Suprapubic skin (tissue), 4 donors: ENCODE measurements at regions not wholly inside any gene's neighbourhood (a gene's known extent, or its start where the extent isn't known, plus 50 kb on each side); places are given as distances from the start of the nearest gene placed in this dataset.

Experiments used
- DNase-seq, 2 donors: peaks; one replicate each; pipeline ENCODE4 v3.0.0-alpha.2; 2019; ENCODE audit warnings: low spot score in 2 of 2
- H3K27ac ChIP-seq: fragments of 200-600 bp; sonication (generic); one replicate; pipeline ENCODE4 v1.5.1; 2019
- H3K27me3 ChIP-seq: fragments of 200-600 bp; sonication (generic); one replicate; pipeline ENCODE4 v1.5.1; 2019
- H3K36me3 ChIP-seq: fragments of 200-600 bp; sonication (generic); one replicate; pipeline ENCODE4 v1.5.1; 2019
- H3K4me1 ChIP-seq: fragments of 200-600 bp; sonication (generic); one replicate; pipeline ENCODE4 v1.5.1; 2019
- H3K4me3 ChIP-seq: fragments of 200-600 bp; sonication (generic); one replicate; pipeline ENCODE4 v1.5.1; 2019; ENCODE audit warnings: mild to moderate bottlenecking
- H3K9me3 ChIP-seq: fragments of 200-600 bp; sonication (generic); one replicate; pipeline ENCODE4 v1.5.1; 2019
- CTCF ChIP-seq, 2 donors: fragments of 200-600 bp in 1 of 2; fragments of 450-650 bp in 1 of 2; sonication (generic) in 1 of 2; IDR thresholded peaks; one replicate each; pipeline ENCODE4 v1.5.1; 2016 to 2019; ENCODE audit warnings: antibody characterized with exemption in 2 of 2, mild to moderate bottlenecking in 1 of 2, moderate library complexity in 1 of 2
- EP300 ChIP-seq: sonication (generic); formaldehyde crosslinking; IDR thresholded peaks from one replicate; pipeline ENCODE4 v1.6.1; 2017; ENCODE audit warnings: antibody characterized with exemption
- POLR2A ChIP-seq, 2 donors: fragments of 450-650 bp; IDR thresholded peaks; one replicate each; pipeline ENCODE4 v1.6.1; 2017; ENCODE audit warnings: antibody characterized with exemption in 2 of 2, mild to moderate bottlenecking in 2 of 2, moderate library complexity in 2 of 2
- POLR2AphosphoS5 ChIP-seq, 3 donors: sonication (generic); formaldehyde crosslinking; IDR thresholded peaks; one replicate each; pipeline ENCODE4 v1.6.1; 2017; ENCODE audit warnings: antibody characterized with exemption in 3 of 3
- WGBS: methylation state at CpG from one replicate; pipeline ENCODE4 v1.1.5; 2018; 5-methylcytosine and 5-hydroxymethylcytosine counted together

GRCh38 chr3:163753033-163753432 lies 1325.3 kb downstream of the SI start:
- peaks cover 13% of the 10 kb centered on the region for H3K9me3 ChIP-seq
- TF ChIP-seq CTCF (IDR thresholded peaks at IDR 0.05) (no peak), EP300 (no peak), POLR2A (IDR thresholded peaks at IDR 0.05) (no peak), POLR2AphosphoS5 (IDR thresholded peaks at IDR 0.05) (no peak)
- DNase-seq, result no peak
- H3K36me3 ChIP-seq, result no peaks in the 10 kb centered on the region
- no peaks in the 10 kb centered on the region for H3K4me1 ChIP-seq
- 89% methylated on average over 1 of the region's 1 CpG for WGBS
- H3K27ac ChIP-seq, result no peak overlapping the region
- no peak overlapping the region for H3K4me3 ChIP-seq
- no peaks in the 10 kb centered on the region for H3K27me3 ChIP-seq

GRCh38 chr3:163745204-163745603 lies 1333.1 kb downstream of the SI start:
- TF ChIP-seq POLR2AphosphoS5 (IDR thresholded peaks at IDR 0.05) (no peak), EP300 (no peak), CTCF (IDR thresholded peaks at IDR 0.05) (no peak), POLR2A (IDR thresholded peaks at IDR 0.05) (no peak)
- Histone ChIP-seq H3K4me3 (no peak overlapping the region), H3K4me1 (no peaks in the 10 kb centered on the region), H3K27me3 (no peaks in the 10 kb centered on the region), H3K27ac (no peak overlapping the region), H3K36me3 (no peaks in the 10 kb centered on the region), H3K9me3 (no peaks in the 10 kb centered on the region)
- no peak for DNase-seq
- WGBS, result 51% methylated on average over 2 of the region's 2 CpGs

GRCh38 chr3:163735394-163735793 lies 1342.9 kb downstream of the SI start:
- H3K4me1 ChIP-seq, result no peaks in the 10 kb centered on the region
- peaks cover 3% of the 10 kb centered on the region for H3K9me3 ChIP-seq
- no peaks in the 10 kb centered on the region for H3K36me3 ChIP-seq
- WGBS, result 70% methylated on average over 1 of the region's 1 CpG
- TF ChIP-seq POLR2AphosphoS5 (IDR thresholded peaks at IDR 0.05) (no peak), EP300 (no peak), CTCF (IDR thresholded peaks at IDR 0.05) (no peak), POLR2A (IDR thresholded peaks at IDR 0.05) (no peak)
- no peak for DNase-seq
- no peaks in the 10 kb centered on the region for H3K27me3 ChIP-seq
- no peak overlapping the region for H3K4me3 ChIP-seq
- no peak overlapping the region for H3K27ac ChIP-seq

- TF ChIP-seq EP300 (no peak), CTCF (IDR thresholded peaks at IDR 0.05) (no peak), POLR2A (IDR thresholded peaks at IDR 0.05) (no peak), POLR2AphosphoS5 (IDR thresholded peaks at IDR 0.05) (no peak)
- no peaks in the 10 kb centered on the region for H3K27me3 ChIP-seq
- DNase-seq, result no peak
- H3K36me3 ChIP-seq, result no peaks in the 10 kb centered on the region
- no peak overlapping the region for H3K27ac ChIP-seq
- no peaks in the 10 kb centered on the region for H3K4me1 ChIP-seq
- no peak overlapping the region for H3K4me3 ChIP-seq
- WGBS, result 87% methylated on average over 2 of the region's 2 CpGs
- H3K9me3 ChIP-seq, result no peaks in the 10 kb centered on the region
These were observed 1347.6 kb downstream of the SI start for GRCh38 chr3:163730684-163731083.

GRCh38 chr3:163726125-163726524 lies 1352.2 kb downstream of the SI start:
- Histone ChIP-seq H3K4me3 (no peak overlapping the region), H3K27ac (no peak overlapping the region), H3K27me3 (no peaks in the 10 kb centered on the region), H3K4me1 (no peaks in the 10 kb centered on the region), H3K36me3 (no peaks in the 10 kb centered on the region), H3K9me3 (no peaks in the 10 kb centered on the region)
- 79% methylated on average over 2 of the region's 2 CpGs for WGBS
- no peak for DNase-seq
- TF ChIP-seq CTCF (IDR thresholded peaks at IDR 0.05) (no peak), POLR2AphosphoS5 (IDR thresholded peaks at IDR 0.05) (no peak), EP300 (no peak), POLR2A (IDR thresholded peaks at IDR 0.05) (no peak)
